D721Med (cell line): ENCODE measurements at regions not wholly inside any gene's neighbourhood (a gene's known extent, or its start where the extent isn't known, plus 50 kb on each side); places are given as distances from the start of the nearest gene placed in this dataset.

Experiments
- DNase-seq: peaks from one replicate; pipeline ENCODE4 v3.0.0; 2011; ENCODE audit warnings: low spot score; ENCODE audit not compliant: insufficient read length
- FAIRE-seq: peaks from 2 replicates; lab custom pipeline; 2011; peaks lifted over from hg19 to GRCh38; lab: Jason Lieb, UNC
- CTCF ChIP-seq: IDR thresholded peaks from 2 replicates; pipeline ENCODE4 v1.5.1; 2012; ENCODE audit warnings: mild to moderate bottlenecking, control low read depth; ENCODE audit not compliant: insufficient read depth; ENCODE audit errors: missing control alignments

GRCh38 chr1:234759888-234760287 is 149.9 kb upstream of the IRF2BP2 start:
- DNase-seq: no peak
- TF ChIP-seq CTCF: no peak
- FAIRE-seq: no peak

- no peak for FAIRE-seq
- TF ChIP-seq CTCF: no peak
- no peak for DNase-seq
These were observed 148.9 kb upstream of the IRF2BP2 start for GRCh38 chr1:234758851-234759250.

- no peak for DNase-seq
- no peak for FAIRE-seq
- TF ChIP-seq CTCF: no peak
These were observed 146.9 kb upstream of the IRF2BP2 start for GRCh38 chr1:234756857-234757256.

- TF ChIP-seq CTCF: no peak
- DNase-seq (no peak), FAIRE-seq (no peak)
These were observed 146.2 kb upstream of the IRF2BP2 start for GRCh38 chr1:234756066-234756774.

- DNase-seq (no peak), FAIRE-seq (no peak)
- no peak for TF ChIP-seq CTCF
These were observed 145.5 kb upstream of the IRF2BP2 start for GRCh38 chr1:234755449-234755863.

GRCh38 chr1:234753979-234754378 is 144.0 kb upstream of the IRF2BP2 start:
- FAIRE-seq: no peak
- no peak for DNase-seq
- TF ChIP-seq CTCF: no peak

GRCh38 chr1:234752927-234753326 is 142.9 kb upstream of the IRF2BP2 start:
- FAIRE-seq (no peak), DNase-seq (no peak)
- TF ChIP-seq CTCF: no peak
